ENCODE measurements at regions not wholly inside any gene's neighbourhood (a gene's known extent, or its start where the extent isn't known, plus 50 kb on each side); places are given as distances from the start of the nearest gene placed in this dataset.
A peak's percentile ranks its signal among the peaks of the same experiment; 100 is the strongest.
"Not testable (repeated sequence)": the region's sequence is repeated elsewhere in the genome, so short reads cannot be mapped to it uniquely, and the experiment has no call there.

GRCh38 chr7:79531905-79532664, 78.6 kb upstream of the MAGI2 start:
- no peak for DNase-seq

- DNase-seq, result no peak
These were observed 77.6 kb upstream of the MAGI2 start for GRCh38 chr7:79531116-79531515.

DNA sequence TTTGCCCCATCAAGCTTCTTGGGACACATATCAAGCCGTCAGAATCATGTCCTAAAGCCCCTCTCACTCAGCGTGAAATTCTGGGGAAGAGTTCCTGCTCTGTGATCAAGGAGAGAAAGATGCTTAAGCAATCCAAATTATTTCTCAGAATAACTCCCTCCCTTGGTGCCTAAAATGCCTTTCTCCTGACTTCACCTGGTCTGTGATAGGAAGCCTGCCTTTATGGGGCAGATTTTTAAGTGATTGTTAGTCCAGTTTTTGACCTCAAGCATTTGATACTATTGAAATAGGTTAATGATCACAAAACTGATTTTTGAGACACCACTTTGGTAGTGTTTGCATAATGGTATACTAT, 76.4 kb upstream of the MAGI2 start:
- DNase-seq, result no peak

- DNase-seq, result peak; percentile 83
These were observed 75.9 kb upstream of the MAGI2 start for GRCh38 chr7:79529214-79529880.

GRCh38 chr7:79528421-79528820, 75.0 kb upstream of the MAGI2 start:
- peak; percentile 23 for DNase-seq

DNA sequence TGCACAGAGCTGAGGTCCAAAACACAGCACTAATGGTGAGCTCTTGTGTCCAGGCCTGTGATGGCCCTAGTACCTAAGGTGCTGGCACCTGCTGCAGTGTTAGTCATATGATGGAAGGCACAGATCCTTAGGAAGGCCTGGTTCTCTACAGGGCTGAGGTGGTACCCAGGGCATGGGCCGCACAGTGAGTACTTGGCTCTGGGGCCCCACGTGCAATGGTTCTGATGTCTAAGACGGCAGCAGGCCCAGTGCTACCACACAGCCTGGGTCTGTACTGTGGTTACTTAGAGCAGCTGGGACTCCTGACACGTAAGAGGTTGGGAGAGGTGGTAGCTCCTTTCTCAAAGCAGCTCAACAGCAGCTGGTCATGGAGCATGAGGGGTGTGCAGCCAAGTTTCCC, 70.6 kb upstream of the MAGI2 start:
- no peak for DNase-seq

DNA sequence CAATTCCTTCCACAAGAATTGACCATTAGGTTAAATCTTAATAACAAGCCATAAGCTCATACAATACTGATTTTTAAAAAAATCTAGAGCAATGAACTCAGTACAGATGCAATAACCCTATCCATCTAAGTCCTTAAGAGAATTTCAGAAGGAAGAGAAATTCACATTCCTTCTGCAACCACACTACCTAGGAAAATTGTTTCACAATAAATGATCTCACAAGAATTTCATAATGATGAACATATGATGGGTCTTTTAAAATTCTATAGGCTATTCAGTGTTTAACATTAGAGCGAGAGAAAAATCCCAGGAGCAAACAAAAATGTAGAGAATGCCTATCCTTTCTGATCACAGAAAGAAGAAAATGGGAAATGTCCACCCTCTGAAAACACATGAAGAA, 70.0 kb upstream of the MAGI2 start:
- no peak for DNase-seq

- DNase-seq, result no peak
These were observed 67.1 kb upstream of the MAGI2 start for GRCh38 chr7:79520543-79520942.

DNA sequence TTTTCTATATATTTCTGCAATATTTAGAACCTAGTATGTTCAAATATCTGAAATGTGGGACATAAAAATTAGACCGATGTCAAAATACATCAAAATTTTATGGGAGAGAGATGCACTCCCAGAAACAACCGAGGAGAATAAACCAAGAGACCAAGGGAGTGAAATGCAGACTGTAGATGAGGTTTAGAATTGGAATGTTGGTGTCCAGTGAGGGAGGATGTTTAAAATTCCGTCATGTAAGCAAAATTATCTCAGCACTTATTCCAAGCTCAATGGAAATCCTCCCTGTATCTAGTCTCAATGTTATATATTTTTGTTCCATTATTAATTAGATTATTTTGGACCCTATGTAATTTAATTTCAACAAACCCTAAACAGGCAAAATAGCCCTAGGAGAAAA, 61.9 kb upstream of the MAGI2 start:
- no peak for DNase-seq

DNA sequence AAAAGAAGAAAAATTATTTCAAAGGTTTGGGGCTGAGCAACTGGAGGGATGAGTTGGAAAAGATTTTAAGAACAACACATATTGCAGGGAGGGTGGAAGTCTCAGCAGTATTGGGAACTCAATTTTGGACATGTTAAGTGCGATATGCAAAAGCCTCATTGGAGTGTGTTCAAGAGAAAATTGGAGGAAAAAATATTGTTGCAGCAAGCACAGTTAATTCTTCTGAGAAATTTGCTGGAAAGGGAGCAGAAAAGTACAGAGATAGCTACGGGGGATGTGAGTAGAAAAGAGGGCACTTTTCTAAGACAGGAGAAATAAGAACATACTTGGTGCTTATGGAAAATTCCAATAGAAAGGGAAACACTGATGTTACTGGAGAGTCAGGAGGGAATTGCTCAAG, 59.8 kb upstream of the MAGI2 start:
- DNase-seq, result no peak

DNA sequence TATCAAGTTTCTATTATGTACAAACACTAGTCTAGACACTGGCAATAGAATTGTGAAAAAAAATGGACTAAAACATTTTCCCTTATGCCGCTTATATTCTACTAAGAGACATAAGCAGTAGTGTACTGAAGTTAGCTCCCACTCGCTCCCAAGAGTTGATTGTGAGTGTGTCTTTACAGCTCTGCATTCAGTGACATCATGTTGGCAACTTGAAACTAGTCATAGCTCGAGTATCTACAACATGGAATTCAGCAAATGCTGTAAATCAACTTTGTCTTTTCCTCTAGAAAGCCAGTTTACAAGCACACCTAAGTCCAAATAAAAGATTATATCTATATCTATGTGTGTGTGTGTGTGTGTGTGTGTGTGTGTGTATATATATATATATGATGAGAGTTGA, 58.8 kb upstream of the MAGI2 start:
- no peak for DNase-seq

DNA sequence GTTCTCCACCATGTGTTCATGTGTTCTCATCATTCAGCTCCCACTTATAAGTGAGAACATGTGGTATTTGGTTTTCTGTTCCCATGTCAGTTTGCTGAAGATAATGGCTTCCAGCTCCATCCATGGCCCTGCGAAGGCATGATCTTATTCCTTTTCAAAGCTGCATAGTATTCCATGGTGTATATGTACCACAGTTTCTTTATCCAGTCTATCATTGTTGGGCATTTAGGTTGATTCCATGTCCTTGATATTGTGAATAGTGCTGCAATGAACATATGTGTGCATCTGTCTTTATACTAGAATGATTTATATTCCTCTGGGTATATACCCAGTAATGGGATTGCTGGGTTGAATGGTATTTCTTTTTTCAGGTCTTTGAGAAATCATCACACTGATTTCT, 57.6 kb upstream of the MAGI2 start:
- not testable (repeated sequence) for DNase-seq

- DNase-seq, result no peak
These were observed 53.7 kb upstream of the MAGI2 start for GRCh38 chr7:79507131-79507530.

- no peak for DNase-seq
These were observed 53.0 kb upstream of the MAGI2 start for GRCh38 chr7:79506481-79506880.

GRCh38 chr7:79504607-79505389, 51.3 kb upstream of the MAGI2 start:
- no peak for DNase-seq
